OCI-LY1 (cell line): ENCODE measurements at regions not wholly inside any gene's neighbourhood (a gene's known extent, or its start where the extent isn't known, plus 50 kb on each side); places are given as distances from the start of the nearest gene placed in this dataset.

Experiments
- H2AFZ ChIP-seq: fragments of 200-600 bp; sonication (generic), shearing (Covaris generic); 2 replicates; pipeline ENCODE4 v1.6.0; 2014; ENCODE audit warnings: antibody characterized with exemption, mild to moderate bottlenecking, low read length
- H3F3A ChIP-seq: fragments of 200-600 bp; sonication (generic), shearing (Covaris generic); 2 replicates; pipeline ENCODE4 v1.6.0; 2014; ENCODE audit warnings: mild to moderate bottlenecking, antibody characterized with exemption, low read length, moderate library complexity; ENCODE audit not compliant: insufficient read depth
- H3K27ac ChIP-seq: fragments of 200-600 bp; sonication (generic); 2 replicates; pipeline ENCODE4 v1.5.1; 2014; ENCODE audit warnings: low read length, mixed run types, mild to moderate bottlenecking, low read depth; ENCODE audit not compliant: poor library complexity, severe bottlenecking
- H3K27me3 ChIP-seq: fragments of 200-600 bp; sonication (generic); 2 replicates; pipeline ENCODE4 v1.6.0; 2014; ENCODE audit warnings: antibody characterized with exemption, mild to moderate bottlenecking, low read length, moderate library complexity; ENCODE audit not compliant: insufficient read depth
- H3K36me3 ChIP-seq: fragments of 200-600 bp; sonication (generic); 2 replicates; pipeline ENCODE4 v1.6.1; 2014; ENCODE audit warnings: mild to moderate bottlenecking, antibody characterized with exemption, low read length, moderate library complexity, mixed read lengths; ENCODE audit not compliant: insufficient read depth
- H3K4me1 ChIP-seq: fragments of 200-600 bp; sonication (generic); 2 replicates; pipeline ENCODE4 v1.5.1; 2014; ENCODE audit warnings: mild to moderate bottlenecking, low read length, moderate library complexity; ENCODE audit not compliant: insufficient read depth, severe bottlenecking
- H3K4me2 ChIP-seq: fragments of 200-600 bp; sonication (generic), shearing (Covaris generic); 2 replicates; pipeline ENCODE4 v1.6.1; 2014; ENCODE audit warnings: low read length
- H3K4me3 ChIP-seq: fragments of 200-600 bp; sonication (generic); 2 replicates; pipeline ENCODE4 v1.5.1; 2014; ENCODE audit warnings: low read length, low read depth, mild to moderate bottlenecking, mixed read lengths; ENCODE audit not compliant: poor library complexity, severe bottlenecking
- H3K79me2 ChIP-seq: fragments of 200-600 bp; shearing (Covaris generic); 2 replicates; pipeline ENCODE4 v1.6.1; 2016; ENCODE audit warnings: mixed run types, low read length, mixed read lengths; ENCODE audit not compliant: insufficient read depth
- H3K9ac ChIP-seq: fragments of 200-600 bp; sonication (generic), shearing (Covaris generic); 2 replicates; pipeline ENCODE4 v1.6.1; 2014; ENCODE audit warnings: mild to moderate bottlenecking, low read length, mixed read lengths
- H3K9me2 ChIP-seq: fragments of 200-600 bp; sonication (generic), shearing (Covaris generic); 2 replicates; pipeline ENCODE4 v1.6.1; 2014; ENCODE audit warnings: low read depth, mild to moderate bottlenecking, low read length, mixed read lengths
- H3K9me3 ChIP-seq: fragments of 200-600 bp; shearing (Covaris generic); 2 replicates; pipeline ENCODE4 v1.6.1; 2014; ENCODE audit warnings: low read length, mixed read lengths
- H4K20me1 ChIP-seq: fragments of 200-600 bp; sonication (generic), shearing (Covaris generic); 2 replicates; pipeline ENCODE4 v1.6.0; 2016; ENCODE audit warnings: mild to moderate bottlenecking, low read length; ENCODE audit not compliant: insufficient read depth
- EZH2 ChIP-seq: fragments of 200-600 bp; sonication (generic), shearing (Covaris generic); IDR thresholded peaks from 2 replicates; pipeline ENCODE4 v1.8.0; 2017; ENCODE audit warnings: borderline replicate concordance, mixed run types, mild to moderate bottlenecking, antibody characterized with exemption, low read length, moderate library complexity, mixed read lengths
- TF ChIP-seq, protein P1 (sequence below): fragments of 200-600 bp; sonication (generic), shearing (Covaris generic); IDR thresholded peaks from 2 replicates; pipeline ENCODE4 v1.5.1; 2017; ENCODE audit warnings: mild to moderate bottlenecking, antibody characterized with exemption, low read length, moderate library complexity, mixed read lengths

DNA sequence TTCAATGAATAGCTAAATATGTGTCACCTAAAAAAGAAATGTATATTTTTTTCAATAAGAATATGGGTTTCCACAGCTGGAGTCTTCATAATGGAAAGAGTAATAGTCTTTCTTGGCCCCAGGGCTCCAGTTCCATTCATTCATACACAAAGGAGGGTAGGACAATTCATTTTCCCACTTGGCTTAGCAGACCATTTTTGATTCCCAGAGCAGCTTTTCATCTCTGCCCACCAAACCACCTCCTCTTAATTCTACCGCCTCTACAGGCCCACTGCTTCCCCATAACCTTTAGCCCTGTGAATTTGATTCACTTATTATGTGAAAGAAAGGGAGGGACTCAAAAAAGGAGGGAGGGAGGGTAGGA, 129.9 kb upstream of the PAK3 start:
- Histone ChIP-seq H3K27me3 (no peaks in the 10 kb centered on the region), H3F3A (no peaks in the 10 kb centered on the region)

DNA sequence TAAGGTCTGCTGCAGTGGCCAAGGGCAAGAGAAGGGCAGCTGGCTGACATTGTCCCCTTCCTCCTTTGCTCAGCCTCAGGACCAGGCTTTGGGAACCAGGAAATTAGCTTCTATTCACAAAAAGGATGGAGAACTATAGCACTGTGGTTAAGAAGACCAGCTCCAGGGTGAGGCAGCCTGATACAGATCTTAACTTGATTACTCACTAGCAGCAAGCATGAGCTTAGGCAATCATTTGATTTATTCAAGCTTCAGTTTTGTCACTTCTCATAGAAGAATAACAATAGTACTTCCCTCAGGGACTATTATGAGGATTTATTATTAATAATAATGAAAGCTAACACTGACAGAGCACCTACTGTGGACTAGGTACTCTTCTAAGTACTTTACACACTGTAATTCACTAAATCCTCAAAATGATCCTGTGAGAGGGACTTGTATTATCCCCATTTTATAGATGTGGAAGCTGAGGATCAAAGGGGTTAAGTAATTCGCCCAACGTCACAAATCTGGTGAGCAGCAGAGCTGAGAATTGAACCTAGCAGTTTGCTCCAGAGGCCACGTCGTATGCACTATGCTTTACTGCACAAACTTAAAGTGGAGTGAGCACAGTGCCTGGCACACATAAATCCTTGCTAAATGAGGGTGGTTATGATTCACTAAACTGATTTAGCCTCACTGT, 130.4 kb upstream of the PAK3 start:
- Histone ChIP-seq H3K27me3 (no peaks in the 10 kb centered on the region), H4K20me1 (no peaks in the 10 kb centered on the region), H3K27ac (no peak overlapping the region)

More for the DNA sequence above, 129.9 kb upstream of the PAK3 start:
- H3K4me2 ChIP-seq, result no peak overlapping the region
- H3K9me3 ChIP-seq, result no peaks in the 10 kb centered on the region
- H4K20me1 ChIP-seq, result no peaks in the 10 kb centered on the region
- no peak for TF ChIP-seq EZH2
- TF ChIP-seq, protein P1, sequence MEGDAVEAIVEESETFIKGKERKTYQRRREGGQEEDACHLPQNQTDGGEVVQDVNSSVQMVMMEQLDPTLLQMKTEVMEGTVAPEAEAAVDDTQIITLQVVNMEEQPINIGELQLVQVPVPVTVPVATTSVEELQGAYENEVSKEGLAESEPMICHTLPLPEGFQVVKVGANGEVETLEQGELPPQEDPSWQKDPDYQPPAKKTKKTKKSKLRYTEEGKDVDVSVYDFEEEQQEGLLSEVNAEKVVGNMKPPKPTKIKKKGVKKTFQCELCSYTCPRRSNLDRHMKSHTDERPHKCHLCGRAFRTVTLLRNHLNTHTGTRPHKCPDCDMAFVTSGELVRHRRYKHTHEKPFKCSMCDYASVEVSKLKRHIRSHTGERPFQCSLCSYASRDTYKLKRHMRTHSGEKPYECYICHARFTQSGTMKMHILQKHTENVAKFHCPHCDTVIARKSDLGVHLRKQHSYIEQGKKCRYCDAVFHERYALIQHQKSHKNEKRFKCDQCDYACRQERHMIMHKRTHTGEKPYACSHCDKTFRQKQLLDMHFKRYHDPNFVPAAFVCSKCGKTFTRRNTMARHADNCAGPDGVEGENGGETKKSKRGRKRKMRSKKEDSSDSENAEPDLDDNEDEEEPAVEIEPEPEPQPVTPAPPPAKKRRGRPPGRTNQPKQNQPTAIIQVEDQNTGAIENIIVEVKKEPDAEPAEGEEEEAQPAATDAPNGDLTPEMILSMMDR, result no peak
- H2AFZ ChIP-seq, result no peak overlapping the region
- H3K4me1 ChIP-seq, result no peaks in the 10 kb centered on the region
- H3K27ac ChIP-seq, result no peak overlapping the region
- no peak overlapping the region for H3K9ac ChIP-seq
- no peaks in the 10 kb centered on the region for H3K36me3 ChIP-seq
- H3K9me2 ChIP-seq, result no peaks in the 10 kb centered on the region
- no peak overlapping the region for H3K4me3 ChIP-seq
- no peaks in the 10 kb centered on the region for H3K79me2 ChIP-seq

DNA sequence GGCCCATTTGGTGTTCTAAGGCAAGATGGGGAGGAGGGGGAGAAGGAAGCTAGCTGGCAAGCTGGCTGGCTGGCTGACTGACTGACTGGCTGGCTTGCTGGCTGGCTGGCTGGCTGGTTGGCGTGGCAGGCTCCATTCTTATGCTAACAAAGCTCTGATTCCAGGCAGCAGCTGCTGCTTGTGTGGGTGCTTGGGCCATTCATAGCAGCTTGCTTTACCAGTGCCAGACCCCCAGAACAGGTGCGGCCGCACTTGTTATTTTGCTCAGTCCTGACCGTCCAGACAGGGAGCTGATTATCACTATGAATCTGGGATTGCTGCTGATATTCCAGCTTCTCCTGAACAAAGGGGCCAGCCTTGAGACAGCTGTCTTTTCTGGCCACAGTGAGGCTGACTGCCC, 131.2 kb upstream of the PAK3 start:
- no peak overlapping the region for H3K9ac ChIP-seq
- no peaks in the 10 kb centered on the region for H3K79me2 ChIP-seq
- H3K4me2 ChIP-seq, result no peak overlapping the region
- H3K4me1 ChIP-seq, result no peaks in the 10 kb centered on the region
- H4K20me1 ChIP-seq, result no peaks in the 10 kb centered on the region
- no peak overlapping the region for H3K4me3 ChIP-seq
- no peaks in the 10 kb centered on the region for H3K9me2 ChIP-seq
- H3K9me3 ChIP-seq, result no peaks in the 10 kb centered on the region
- H3K27ac ChIP-seq, result no peak overlapping the region
- H3F3A ChIP-seq, result no peaks in the 10 kb centered on the region
- no peaks in the 10 kb centered on the region for H3K27me3 ChIP-seq
- H2AFZ ChIP-seq, result no peak overlapping the region
- no peaks in the 10 kb centered on the region for H3K36me3 ChIP-seq
- TF ChIP-seq, protein P1, result no peak
- TF ChIP-seq EZH2, result no peak

More for the DNA sequence above, 130.4 kb upstream of the PAK3 start:
- no peaks in the 10 kb centered on the region for H3F3A ChIP-seq
- no peaks in the 10 kb centered on the region for H3K9me2 ChIP-seq
- H3K4me1 ChIP-seq, result no peaks in the 10 kb centered on the region
- H3K9ac ChIP-seq, result no peak overlapping the region
- no peaks in the 10 kb centered on the region for H3K79me2 ChIP-seq
- no peak for TF ChIP-seq EZH2
- no peaks in the 10 kb centered on the region for H3K36me3 ChIP-seq
- no peak overlapping the region for H3K4me3 ChIP-seq
- H3K9me3 ChIP-seq, result no peaks in the 10 kb centered on the region
- no peak overlapping the region for H3K4me2 ChIP-seq
- no peak overlapping the region for H2AFZ ChIP-seq

DNA sequence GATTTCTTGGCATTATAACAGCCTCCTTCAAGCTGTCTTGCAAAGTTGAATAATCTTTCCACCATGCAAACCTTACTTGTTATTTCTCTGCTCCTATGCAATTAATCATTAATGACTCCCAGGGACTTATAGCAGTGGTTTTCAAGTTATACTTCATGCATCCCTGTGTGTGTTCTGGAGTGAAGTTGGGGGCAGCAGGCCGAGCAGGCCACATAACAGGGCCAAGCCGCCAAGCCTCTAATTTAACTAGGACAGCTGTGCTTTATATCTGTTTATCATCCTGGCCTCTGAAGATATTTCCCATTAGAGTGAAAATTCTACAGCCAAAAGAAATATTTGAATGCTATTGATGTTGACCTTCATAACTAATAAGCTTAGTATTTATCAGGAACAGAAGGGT, 133.5 kb upstream of the PAK3 start:
- H3K9ac ChIP-seq, result no peak overlapping the region
- no peaks in the 10 kb centered on the region for H3K4me1 ChIP-seq
- H3K4me3 ChIP-seq, result no peak overlapping the region
- no peaks in the 10 kb centered on the region for H3K27me3 ChIP-seq
- no peak overlapping the region for H2AFZ ChIP-seq
- no peak for TF ChIP-seq EZH2
- TF ChIP-seq, protein P1, result no peak
- no peak overlapping the region for H3K4me2 ChIP-seq
- H3K9me3 ChIP-seq, result no peaks in the 10 kb centered on the region
- H3K27ac ChIP-seq, result no peak overlapping the region
- no peaks in the 10 kb centered on the region for H3K79me2 ChIP-seq
- H3K36me3 ChIP-seq, result no peaks in the 10 kb centered on the region
- H3F3A ChIP-seq, result no peaks in the 10 kb centered on the region
- no peaks in the 10 kb centered on the region for H3K9me2 ChIP-seq
- H4K20me1 ChIP-seq, result no peaks in the 10 kb centered on the region
